ENCODE measurements at regions not wholly inside any gene's neighbourhood (a gene's known extent, or its start where the extent isn't known, plus 50 kb on each side); places are given as distances from the start of the nearest gene placed in this dataset.

DNA sequence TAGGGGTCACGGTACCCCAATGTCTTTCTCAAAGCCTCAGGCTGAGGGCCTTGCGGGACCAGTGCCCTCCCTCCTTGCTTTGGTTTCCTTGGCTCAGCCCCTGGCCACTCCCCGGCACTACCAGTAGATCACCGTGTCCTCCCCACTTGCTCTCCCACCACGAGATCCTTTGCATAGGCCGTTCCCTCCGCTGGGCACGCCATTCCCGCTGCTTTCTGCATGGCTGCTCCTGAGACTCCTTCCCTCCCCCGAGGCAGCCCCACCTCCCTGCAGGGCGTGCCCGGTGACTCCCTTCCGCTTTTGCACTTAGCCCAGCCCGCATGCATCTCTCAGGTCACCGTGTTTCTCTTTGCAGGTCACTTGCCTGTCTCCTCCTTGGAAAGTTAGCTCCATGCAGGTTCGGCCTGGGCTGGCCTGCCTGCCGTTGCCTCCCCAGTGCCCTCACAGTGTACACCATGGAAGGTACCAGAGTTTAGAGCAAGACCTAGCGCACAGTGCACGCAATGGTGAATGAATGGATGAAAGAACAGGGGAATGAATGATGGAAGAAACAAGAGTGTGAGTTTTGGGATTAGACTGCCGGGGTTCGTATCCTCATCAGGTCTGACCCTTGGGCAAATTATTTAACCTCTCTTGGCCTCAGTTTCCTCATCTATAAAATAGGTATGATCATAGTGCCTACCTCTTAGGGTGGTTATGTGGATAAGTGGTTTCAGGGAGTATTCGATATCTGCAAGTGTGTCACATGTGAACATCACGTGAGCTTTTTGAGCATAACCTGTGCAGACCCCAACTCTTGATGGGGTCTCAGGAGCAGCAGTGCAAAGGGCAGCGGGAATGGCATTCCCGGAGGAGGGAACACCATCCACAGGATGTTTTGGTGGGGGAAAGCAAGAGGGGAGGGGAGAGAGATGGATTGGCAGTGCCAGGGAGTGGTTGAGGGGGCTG is 214.3 kb downstream of the C9orf50 start:
- no peak overlapping the region for H3K9ac ChIP-seq (ENCODE audit: low read depth in 1 of 2, low read length in 2 of 2)
- TF ChIP-seq GABPA (IDR thresholded peaks at IDR 0.05 in 1 of 2, conservative IDR thresholded peaks at IDR 0.05 in 1 of 2) (no peak), FOXA2 (IDR thresholded peaks at IDR 0.05) (no peak), FOXA1 (IDR thresholded peaks at IDR 0.05) (no peak), RXRA (IDR thresholded peaks at IDR 0.05) (no peak), JUND (IDR thresholded peaks at IDR 0.05) (no peak), TAF1 (conservative IDR thresholded peaks at IDR 0.05) (no peak), SP1 (IDR thresholded peaks at IDR 0.05) (no peak), RAD21 (IDR thresholded peaks at IDR 0.05) (no peak), HNF4G (IDR thresholded peaks at IDR 0.05) (no peak), HNF4A (conservative IDR thresholded peaks at IDR 0.05) (no peak), YY1 (IDR thresholded peaks at IDR 0.05) (no peak), EGR1 (IDR thresholded peaks at IDR 0.05; ENCODE audit: low read depth in 2 of 2) (no peak)
- TF ChIP-seq, protein P1, sequence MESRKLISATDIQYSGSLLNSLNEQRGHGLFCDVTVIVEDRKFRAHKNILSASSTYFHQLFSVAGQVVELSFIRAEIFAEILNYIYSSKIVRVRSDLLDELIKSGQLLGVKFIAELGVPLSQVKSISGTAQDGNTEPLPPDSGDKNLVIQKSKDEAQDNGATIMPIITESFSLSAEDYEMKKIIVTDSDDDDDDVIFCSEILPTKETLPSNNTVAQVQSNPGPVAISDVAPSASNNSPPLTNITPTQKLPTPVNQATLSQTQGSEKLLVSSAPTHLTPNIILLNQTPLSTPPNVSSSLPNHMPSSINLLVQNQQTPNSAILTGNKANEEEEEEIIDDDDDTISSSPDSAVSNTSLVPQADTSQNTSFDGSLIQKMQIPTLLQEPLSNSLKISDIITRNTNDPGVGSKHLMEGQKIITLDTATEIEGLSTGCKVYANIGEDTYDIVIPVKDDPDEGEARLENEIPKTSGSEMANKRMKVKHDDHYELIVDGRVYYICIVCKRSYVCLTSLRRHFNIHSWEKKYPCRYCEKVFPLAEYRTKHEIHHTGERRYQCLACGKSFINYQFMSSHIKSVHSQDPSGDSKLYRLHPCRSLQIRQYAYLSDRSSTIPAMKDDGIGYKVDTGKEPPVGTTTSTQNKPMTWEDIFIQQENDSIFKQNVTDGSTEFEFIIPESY (IDR thresholded peaks at IDR 0.05): no peak
- TF ChIP-seq, protein P2, sequence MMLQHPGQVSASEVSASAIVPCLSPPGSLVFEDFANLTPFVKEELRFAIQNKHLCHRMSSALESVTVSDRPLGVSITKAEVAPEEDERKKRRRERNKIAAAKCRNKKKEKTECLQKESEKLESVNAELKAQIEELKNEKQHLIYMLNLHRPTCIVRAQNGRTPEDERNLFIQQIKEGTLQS (IDR thresholded peaks at IDR 0.05): no peak
- TF ChIP-seq, protein P3, sequence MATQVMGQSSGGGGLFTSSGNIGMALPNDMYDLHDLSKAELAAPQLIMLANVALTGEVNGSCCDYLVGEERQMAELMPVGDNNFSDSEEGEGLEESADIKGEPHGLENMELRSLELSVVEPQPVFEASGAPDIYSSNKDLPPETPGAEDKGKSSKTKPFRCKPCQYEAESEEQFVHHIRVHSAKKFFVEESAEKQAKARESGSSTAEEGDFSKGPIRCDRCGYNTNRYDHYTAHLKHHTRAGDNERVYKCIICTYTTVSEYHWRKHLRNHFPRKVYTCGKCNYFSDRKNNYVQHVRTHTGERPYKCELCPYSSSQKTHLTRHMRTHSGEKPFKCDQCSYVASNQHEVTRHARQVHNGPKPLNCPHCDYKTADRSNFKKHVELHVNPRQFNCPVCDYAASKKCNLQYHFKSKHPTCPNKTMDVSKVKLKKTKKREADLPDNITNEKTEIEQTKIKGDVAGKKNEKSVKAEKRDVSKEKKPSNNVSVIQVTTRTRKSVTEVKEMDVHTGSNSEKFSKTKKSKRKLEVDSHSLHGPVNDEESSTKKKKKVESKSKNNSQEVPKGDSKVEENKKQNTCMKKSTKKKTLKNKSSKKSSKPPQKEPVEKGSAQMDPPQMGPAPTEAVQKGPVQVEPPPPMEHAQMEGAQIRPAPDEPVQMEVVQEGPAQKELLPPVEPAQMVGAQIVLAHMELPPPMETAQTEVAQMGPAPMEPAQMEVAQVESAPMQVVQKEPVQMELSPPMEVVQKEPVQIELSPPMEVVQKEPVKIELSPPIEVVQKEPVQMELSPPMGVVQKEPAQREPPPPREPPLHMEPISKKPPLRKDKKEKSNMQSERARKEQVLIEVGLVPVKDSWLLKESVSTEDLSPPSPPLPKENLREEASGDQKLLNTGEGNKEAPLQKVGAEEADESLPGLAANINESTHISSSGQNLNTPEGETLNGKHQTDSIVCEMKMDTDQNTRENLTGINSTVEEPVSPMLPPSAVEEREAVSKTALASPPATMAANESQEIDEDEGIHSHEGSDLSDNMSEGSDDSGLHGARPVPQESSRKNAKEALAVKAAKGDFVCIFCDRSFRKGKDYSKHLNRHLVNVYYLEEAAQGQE (IDR thresholded peaks at IDR 0.05): no peak
- TF ChIP-seq, protein P4, sequence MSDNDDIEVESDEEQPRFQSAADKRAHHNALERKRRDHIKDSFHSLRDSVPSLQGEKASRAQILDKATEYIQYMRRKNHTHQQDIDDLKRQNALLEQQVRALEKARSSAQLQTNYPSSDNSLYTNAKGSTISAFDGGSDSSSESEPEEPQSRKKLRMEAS (IDR thresholded peaks at IDR 0.05): no peak
- no peaks in the 10 kb centered on the region for H3K36me3 ChIP-seq (ENCODE audit: control insufficient read depth in 4 of 4, insufficient read depth in 3 of 4, low read depth in 1 of 4, low read length in 3 of 4)
- H3K4me3 ChIP-seq (ENCODE audit: low read depth in 1 of 3, low read length in 3 of 3): no peak overlapping the region
- DNase-seq (ENCODE audit: low spot score): no peak
- H3K4me1 ChIP-seq (ENCODE audit: control insufficient read depth in 4 of 4, insufficient read depth in 4 of 4, low read length in 3 of 4): no peaks in the 10 kb centered on the region
- no peaks in the 10 kb centered on the region for H3K27me3 ChIP-seq (ENCODE audit: control insufficient read depth in 4 of 4, insufficient read depth in 4 of 4, low read length in 3 of 4)
- H3K9me3 ChIP-seq (ENCODE audit: control insufficient read depth in 4 of 4, low read length in 3 of 4): no peaks in the 10 kb centered on the region
- H3K27ac ChIP-seq (ENCODE audit: low read depth in 1 of 2, low read length in 2 of 2): no peak overlapping the region
- WGBS: 78% methylated on average over 25 of the region's 25 CpGs

DNA sequence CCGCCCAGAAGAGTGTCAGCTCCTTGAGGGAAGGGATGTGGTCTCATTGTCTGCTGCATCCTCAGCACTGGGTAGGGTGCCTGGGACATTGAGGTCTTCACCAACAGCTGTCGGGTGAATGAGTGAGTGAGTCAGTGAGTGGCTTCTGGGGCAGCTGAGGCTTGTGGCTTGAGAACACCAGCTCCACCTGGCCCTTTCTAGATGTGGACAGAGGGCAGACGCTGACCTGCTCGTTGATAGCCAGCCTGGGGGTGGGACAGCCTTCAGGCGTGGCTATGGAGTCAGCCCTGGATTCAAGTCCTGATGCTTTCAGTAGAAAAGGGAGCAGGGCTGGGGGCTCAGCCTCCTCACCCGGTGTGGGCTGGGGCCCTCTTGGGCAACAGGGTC is 215.1 kb downstream of the C9orf50 start:
- Histone ChIP-seq H3K27me3 (ENCODE audit: control insufficient read depth in 4 of 4, insufficient read depth in 4 of 4, low read length in 3 of 4) (no peaks in the 10 kb centered on the region), H3K36me3 (ENCODE audit: control insufficient read depth in 4 of 4, insufficient read depth in 3 of 4, low read depth in 1 of 4, low read length in 3 of 4) (no peaks in the 10 kb centered on the region), H3K4me3 (ENCODE audit: low read depth in 1 of 3, low read length in 3 of 3) (no peak overlapping the region), H3K4me1 (ENCODE audit: control insufficient read depth in 4 of 4, insufficient read depth in 4 of 4, low read length in 3 of 4) (no peaks in the 10 kb centered on the region), H3K27ac (ENCODE audit: low read depth in 1 of 2, low read length in 2 of 2) (no peak overlapping the region), H3K9ac (ENCODE audit: low read depth in 1 of 2, low read length in 2 of 2) (no peak overlapping the region), H3K9me3 (ENCODE audit: control insufficient read depth in 4 of 4, low read length in 3 of 4) (no peaks in the 10 kb centered on the region)
- no peak for DNase-seq (ENCODE audit: low spot score)
- 83% methylated on average over 6 of the region's 6 CpGs for WGBS
- TF ChIP-seq TAF1 (conservative IDR thresholded peaks at IDR 0.05): no peak
- TF ChIP-seq, protein P4 (IDR thresholded peaks at IDR 0.05): no peak
- no peak for TF ChIP-seq SP1 (IDR thresholded peaks at IDR 0.05)
- no peak for TF ChIP-seq RAD21 (IDR thresholded peaks at IDR 0.05)
- TF ChIP-seq, protein P1 (IDR thresholded peaks at IDR 0.05): no peak
- no peak for TF ChIP-seq JUND (IDR thresholded peaks at IDR 0.05)
- no peak for TF ChIP-seq NR2F2 (IDR thresholded peaks at IDR 0.05)
- TF ChIP-seq, protein P3 (IDR thresholded peaks at IDR 0.05): no peak
- TF ChIP-seq EGR1 (IDR thresholded peaks at IDR 0.05; ENCODE audit: low read depth in 2 of 2): no peak
- TF ChIP-seq HNF4G (IDR thresholded peaks at IDR 0.05): no peak
- TF ChIP-seq, protein P2 (IDR thresholded peaks at IDR 0.05): no peak
- no peak for TF ChIP-seq FOXA2 (IDR thresholded peaks at IDR 0.05)
- no peak for TF ChIP-seq YY1 (IDR thresholded peaks at IDR 0.05)
- TF ChIP-seq RXRA (IDR thresholded peaks at IDR 0.05): no peak
